B cell (primary cell): ENCODE measurements at regions not wholly inside any gene's neighbourhood (a gene's known extent, or its start where the extent isn't known, plus 50 kb on each side); places are given as distances from the start of the nearest gene placed in this dataset.

Experiments used
- CTCF ChIP-seq: fragments of 200-600 bp; IDR thresholded peaks from one replicate; pipeline ENCODE4 v1.8.0; 2022; ENCODE audit warnings: antibody characterized with exemption, mild to moderate bottlenecking
- EZH2 ChIP-seq: IDR thresholded peaks from 2 replicates; pipeline ENCODE4 v1.6.1; 2012; ENCODE audit warnings: borderline replicate concordance, low read depth, mild to moderate bottlenecking, moderate library complexity, low read length; ENCODE audit not compliant: insufficient read depth, poor library complexity, severe bottlenecking

- no peak for TF ChIP-seq EZH2
- TF ChIP-seq CTCF: no peak
Measured at GRCh38 chr2:4175343-4175742, 472.0 kb downstream of the DCDC2C start.
